H1 (cell line): ENCODE measurements at regions not wholly inside any gene's neighbourhood (a gene's known extent, or its start where the extent isn't known, plus 50 kb on each side); places are given as distances from the start of the nearest gene placed in this dataset.

Experiments used
- CTCF ChIA-PET: fragments of 300-600 bp; sonication (Branson Sonifier 250); formaldehyde crosslinking; loops from one replicate; lab custom pipeline; 2021; ENCODE audit not compliant: partially characterized antibody; lab: Charles Lee
- POLR2A ChIA-PET: fragments of 300-600 bp; sonication (Branson Sonifier 250); formaldehyde crosslinking; loops from one replicate; lab custom pipeline; 2021; ENCODE audit warnings: inconsistent platforms; ENCODE audit not compliant: partially characterized antibody; lab: Charles Lee
- DNase-seq, 2 experiments: peaks; one replicate each; pipeline versions ENCODE4 v3.0.0 to v3.0.0-alpha.2; 2010 to 2022; ENCODE audit warnings: low spot score in 2 of 2, low read depth in 1 of 2, mixed read lengths in 1 of 2
- FAIRE-seq: peaks from 2 replicates; lab custom pipeline; 2011; peaks lifted over from hg19 to GRCh38; lab: Jason Lieb, UNC
- H2AFZ ChIP-seq: 2 replicates; pipeline ENCODE4 v1.8.1; 2012; ENCODE audit warnings: low read length, inconsistent platforms
- H2AK5ac ChIP-seq: 2 replicates; pipeline ENCODE4 v1.6.1; 2013; ENCODE audit warnings: low read depth, low read length
- H2BK120ac ChIP-seq: replicated peaks from 2 replicates; pipeline ENCODE3; 2013; ENCODE audit warnings: low read depth, low read length, inconsistent platforms
- H2BK12ac ChIP-seq: 2 replicates; pipeline ENCODE4 v1.6.1; 2013; ENCODE audit warnings: low read depth, low read length
- H2BK15ac ChIP-seq: 2 replicates; pipeline ENCODE4 v1.6.1; 2013; ENCODE audit warnings: low read length
- H2BK20ac ChIP-seq: 2 replicates; pipeline ENCODE4 v1.6.1; 2013; ENCODE audit warnings: low read length
- H2BK5ac ChIP-seq: 2 replicates; pipeline ENCODE4 v1.6.1; 2013; ENCODE audit warnings: low read depth, low read length
- H3K14ac ChIP-seq: 2 replicates; pipeline ENCODE4 v1.6.1; 2013; ENCODE audit warnings: inconsistent platforms; ENCODE audit not compliant: insufficient read length
- H3K18ac ChIP-seq: 2 replicates; pipeline ENCODE4 v1.6.1; 2013; ENCODE audit warnings: low read length; ENCODE audit errors: extremely low read depth
- H3K23ac ChIP-seq: 2 replicates; pipeline ENCODE4 v1.6.1; 2013; ENCODE audit warnings: inconsistent platforms; ENCODE audit not compliant: insufficient read length
- H3K23me2 ChIP-seq: 2 replicates; pipeline ENCODE4 v1.6.1; 2013; ENCODE audit warnings: low read depth, low read length
- H3K27ac ChIP-seq: 2 replicates; pipeline ENCODE4 v1.6.1; 2011; ENCODE audit warnings: low read depth, low read length, inconsistent platforms
- H3K27me3 ChIP-seq, 4 experiments: replicated peaks in 1 of 4; 1 replicate in 1 of 4; 2 replicates in 3 of 4; pipeline versions ENCODE4 v1.6.1 to v1.8.1; 2011 to 2013; ENCODE audit warnings: low read length in 3 of 4, mild to moderate bottlenecking in 3 of 4, inconsistent platforms in 2 of 4, mixed read lengths in 2 of 4, moderate library complexity in 1 of 4; ENCODE audit not compliant: control insufficient read depth in 3 of 4, insufficient read depth in 3 of 4; ENCODE audit errors: extremely low read depth in 1 of 4
- H3K36me3 ChIP-seq, 4 experiments: 2 replicates each; pipeline versions ENCODE4 v1.6.1 to v1.8.1; 2011 to 2013; ENCODE audit warnings: mild to moderate bottlenecking in 4 of 4, low read length in 3 of 4, moderate library complexity in 2 of 4, control low read depth in 1 of 4, inconsistent platforms in 1 of 4; ENCODE audit not compliant: insufficient read depth in 4 of 4, control insufficient read depth in 2 of 4
- H3K4ac ChIP-seq: replicated peaks from 2 replicates; pipeline ENCODE3; 2013; ENCODE audit warnings: low read length, low read depth, mixed read lengths, inconsistent platforms; ENCODE audit not compliant: insufficient read length
- H3K4me1 ChIP-seq, 4 experiments: replicated peaks in 1 of 4; 1 replicate in 1 of 4; 2 replicates in 3 of 4; pipeline versions ENCODE4 v1.6.1 to v1.8.1; 2011 to 2013; ENCODE audit warnings: low read length in 3 of 4, inconsistent platforms in 2 of 4, mixed read lengths in 1 of 4; ENCODE audit not compliant: insufficient read depth in 4 of 4, control insufficient read depth in 3 of 4
- H3K4me2 ChIP-seq, 2 experiments: 2 replicates each; pipeline versions ENCODE4 v1.6.1 to v1.8.1; 2011 to 2013; ENCODE audit warnings: low read depth in 2 of 2, low read length in 2 of 2, control low read depth in 1 of 2, inconsistent platforms in 1 of 2, mild to moderate bottlenecking in 1 of 2; ENCODE audit not compliant: insufficient read depth in 1 of 2
- H3K4me3 ChIP-seq, 4 experiments: fragments of 200-600, 300-600 bp in 1 of 4; sonication (generic), shearing (Covaris generic), sonication (Bioruptor Twin) in 1 of 4; 2 replicates each; pipeline versions ENCODE4 v1.5.1 to v1.8.1; 2011 to 2016; ENCODE audit warnings: low read length in 4 of 4, low read depth in 3 of 4, control low read depth in 2 of 4, inconsistent platforms in 2 of 4, mild to moderate bottlenecking in 2 of 4, mixed read lengths in 1 of 4, moderate library complexity in 1 of 4; ENCODE audit not compliant: insufficient read depth in 2 of 4; ENCODE audit errors: extremely low read depth in 1 of 4
- H3K56ac ChIP-seq: replicated peaks from 2 replicates; pipeline ENCODE3; 2013; ENCODE audit warnings: low read depth, mild to moderate bottlenecking, mixed read lengths, low read length, inconsistent platforms; ENCODE audit not compliant: insufficient read length
- H3K79me1 ChIP-seq: 2 replicates; pipeline ENCODE4 v1.6.1; 2013; ENCODE audit warnings: low read depth, low read length, control low read depth
- H3K79me2 ChIP-seq, 2 experiments: 2 replicates each; pipeline versions ENCODE4 v1.6.1 to v1.8.1; 2012 to 2013; ENCODE audit warnings: low read length in 2 of 2, mild to moderate bottlenecking in 2 of 2, inconsistent platforms in 1 of 2; ENCODE audit not compliant: insufficient read depth in 2 of 2, control insufficient read depth in 1 of 2
- H3K9ac ChIP-seq, 4 experiments: replicated peaks in 1 of 4; 1 replicate in 1 of 4; 2 replicates in 3 of 4; pipeline versions ENCODE4 v1.6.1 to v1.8.1; 2011 to 2013; ENCODE audit warnings: low read depth in 3 of 4, low read length in 3 of 4, control low read depth in 2 of 4, mild to moderate bottlenecking in 2 of 4, moderate library complexity in 2 of 4, inconsistent platforms in 1 of 4; ENCODE audit errors: extremely low read depth in 1 of 4
- H3K9me3 ChIP-seq, 2 experiments: 2 replicates each; pipeline versions ENCODE4 v1.6.1 to v1.8.1; 2012 to 2013; ENCODE audit warnings: mild to moderate bottlenecking in 2 of 2, moderate library complexity in 2 of 2, control low read depth in 1 of 2, inconsistent platforms in 1 of 2, low read depth in 1 of 2, low read length in 1 of 2, mixed read lengths in 1 of 2; ENCODE audit not compliant: insufficient read depth in 2 of 2
- H4K20me1 ChIP-seq, 2 experiments: replicated peaks in 1 of 2; 2 replicates each; pipeline versions ENCODE3 to v1.8.1; 2011 to 2013; ENCODE audit warnings: inconsistent platforms in 2 of 2, low read length in 2 of 2, mild to moderate bottlenecking in 1 of 2; ENCODE audit not compliant: insufficient read depth in 2 of 2, control insufficient read depth in 1 of 2
- H4K5ac ChIP-seq: 2 replicates; pipeline ENCODE4 v1.6.1; 2013; ENCODE audit warnings: low read length, low read depth, mixed read lengths, inconsistent platforms; ENCODE audit not compliant: insufficient read length
- H4K8ac ChIP-seq: 2 replicates; pipeline ENCODE4 v1.8.0; 2013; ENCODE audit warnings: mild to moderate bottlenecking, moderate library complexity, low read length, inconsistent platforms; ENCODE audit not compliant: insufficient read depth; ENCODE audit errors: extremely low read depth
- H4K91ac ChIP-seq: replicated peaks from 2 replicates; pipeline ENCODE3; 2013; ENCODE audit warnings: low read length, mixed read lengths, inconsistent platforms; ENCODE audit not compliant: insufficient read length
- JUN ChIP-seq: IDR thresholded peaks from 2 replicates; pipeline ENCODE4 v1.6.1; 2011; ENCODE audit warnings: low read depth, mild to moderate bottlenecking, improper control_type of control experiment, low read length
- KDM1A ChIP-seq: fragments of 200-600, 300-600 bp; sonication (generic); IDR thresholded peaks from 2 replicates; pipeline ENCODE4 v1.7.1; 2016; ENCODE audit warnings: mild to moderate bottlenecking, low read length, borderline replicate concordance
- WGBS, 2 experiments: shearing (Covaris generic) in 1 of 2; methylation state at CpG; one replicate each; pipeline versions ENCODE4 v1.1.6 to v1.1.7; 2013 to 2015; ENCODE audit warnings: low lambda C conversion rate in 2 of 2, mixed read lengths in 2 of 2, inconsistent platforms in 1 of 2, low coverage in 1 of 2, missing lambda C conversion rate in 1 of 2; ENCODE audit not compliant: insufficient replicate concordance in 2 of 2, insufficient coverage in 1 of 2, insufficient read length in 1 of 2; ENCODE audit errors: extremely low coverage in 1 of 2, missing lambda C conversion rate in 1 of 2; 5-methylcytosine and 5-hydroxymethylcytosine counted together

DNA sequence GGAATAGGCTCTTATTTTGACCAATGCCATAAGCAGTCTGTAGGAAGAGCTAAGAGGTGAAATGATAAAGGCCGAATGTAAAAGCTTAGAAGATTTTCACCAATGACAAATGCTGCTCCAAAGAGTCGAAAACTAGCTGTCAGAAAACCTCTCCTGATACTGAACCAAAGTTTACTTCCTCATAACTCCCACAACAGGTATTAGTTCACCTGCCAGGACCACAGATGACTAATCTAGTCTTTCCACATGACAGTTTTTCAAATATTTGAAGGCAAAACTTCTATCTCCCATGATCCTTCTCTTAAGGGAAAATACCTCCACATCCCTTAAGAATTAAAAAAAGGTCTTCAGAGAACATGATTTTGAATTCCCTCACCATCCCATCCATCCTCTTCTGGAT lies 473.2 kb upstream of the SPHKAP start:
- Histone ChIP-seq H2BK12ac (no peak overlapping the region), H3K56ac (no peak overlapping the region), H3K14ac (no peak overlapping the region), H2BK20ac (no peak overlapping the region), H2AK5ac (no peak overlapping the region), H3K79me2 (no peaks in the 10 kb centered on the region), H3K36me3 (no peaks in the 10 kb centered on the region), H4K5ac (no peak overlapping the region), H2BK120ac (no peak overlapping the region), H2BK5ac (no peak overlapping the region), H4K8ac (no peak overlapping the region), H4K91ac (no peak overlapping the region), H3K9ac (no peak overlapping the region), H3K4me1 (no peaks in the 10 kb centered on the region), H3K4me2 (no peak overlapping the region), H2AFZ (no peak overlapping the region), H3K4ac (no peak overlapping the region), H3K23me2 (no peaks in the 10 kb centered on the region; the same call in 1 of the 2 replicates), H3K18ac (no peak overlapping the region), H3K23ac (no peak overlapping the region), H3K27me3 (no peaks in the 10 kb centered on the region), H3K27ac (no peak overlapping the region), H3K79me1 (no peaks in the 10 kb centered on the region), H3K9me3 (no peaks in the 10 kb centered on the region), H2BK15ac (no peak overlapping the region), H3K4me3 (no peak overlapping the region), H4K20me1 (no peaks in the 10 kb centered on the region)
- FAIRE-seq (no peak), DNase-seq (no peak)
- CTCF ChIA-PET: interaction anchor here (1.4 to 2.0 kb wide), 3 partner anchors 336 to 617 kb away, joined by 3 to 8 read pairs (median 5); no protein-coding TSS in a partner anchor
- POLR2A ChIA-PET: no interaction called here
- 81% methylated on average over 2 of the region's 2 CpGs; no CpG with 5 or more reads in 1 of the 2 experiments for WGBS, 2 experiments
- TF ChIP-seq JUN (no peak), KDM1A (no peak)
